CD4-positive, alpha-beta T cell treated with Interleukin-10 for 1 hour (primary cell): ENCODE measurements at regions not wholly inside any gene's neighbourhood (a gene's known extent, or its start where the extent isn't known, plus 50 kb on each side); places are given as distances from the start of the nearest gene placed in this dataset.

Experiments
- DNase-seq: peaks from one replicate; pipeline ENCODE4 v3.0.0-alpha.2; 2020

DNA sequence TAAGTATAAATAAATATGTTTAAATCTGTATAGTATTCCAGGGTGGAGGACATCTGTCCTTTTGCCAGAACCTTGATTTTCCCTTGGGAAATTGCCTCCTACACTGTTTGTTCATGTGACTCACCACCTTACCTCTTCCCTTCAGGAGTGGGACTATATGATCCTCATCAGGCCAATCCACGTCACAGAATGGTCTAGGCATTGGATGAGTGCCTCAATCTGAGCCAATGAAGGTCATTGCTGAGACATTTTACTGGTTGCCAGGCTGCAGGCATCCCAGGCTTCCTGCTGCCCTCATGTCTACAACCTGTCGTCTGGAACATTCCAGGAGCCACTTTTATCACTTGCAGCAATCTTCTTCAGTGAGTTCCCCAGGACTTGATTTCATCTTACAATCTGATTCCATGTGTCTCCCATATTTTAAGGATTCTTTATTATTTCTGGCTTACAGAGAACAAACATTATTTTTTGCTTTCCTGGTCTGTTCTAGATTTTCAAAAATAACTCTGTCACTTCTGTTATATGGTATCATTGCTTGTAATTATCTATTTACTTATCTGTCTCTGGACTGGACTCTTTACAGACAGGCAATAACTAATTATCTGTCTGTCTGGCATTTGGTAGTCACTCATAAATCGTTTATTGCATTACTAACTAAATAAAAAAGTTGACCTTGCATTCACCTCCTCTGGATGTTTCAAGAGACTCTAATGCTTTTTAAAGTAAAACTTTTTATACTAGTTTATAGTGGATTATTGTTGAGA lies 107.3 kb upstream of the APC start:
- no peak for DNase-seq

DNA sequence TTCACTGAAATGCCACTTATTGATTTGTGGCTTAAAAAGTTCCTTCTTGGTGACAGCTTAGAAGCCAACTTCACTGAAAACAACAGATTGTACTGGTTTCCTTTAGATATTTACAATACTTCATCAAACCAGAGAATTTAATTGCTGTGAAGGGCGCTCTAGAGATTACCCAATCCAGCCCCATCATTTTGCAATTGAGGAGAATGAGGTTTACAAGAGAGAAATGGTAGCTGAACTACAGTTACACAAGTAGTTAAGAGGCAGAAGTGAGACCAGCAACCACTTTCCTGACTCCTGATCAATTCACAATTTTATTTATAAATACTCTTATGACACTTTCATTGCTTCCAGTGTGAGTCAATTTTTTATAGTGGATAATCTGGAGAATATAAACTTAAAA lies 103.5 kb upstream of the APC start:
- no peak for DNase-seq

DNA sequence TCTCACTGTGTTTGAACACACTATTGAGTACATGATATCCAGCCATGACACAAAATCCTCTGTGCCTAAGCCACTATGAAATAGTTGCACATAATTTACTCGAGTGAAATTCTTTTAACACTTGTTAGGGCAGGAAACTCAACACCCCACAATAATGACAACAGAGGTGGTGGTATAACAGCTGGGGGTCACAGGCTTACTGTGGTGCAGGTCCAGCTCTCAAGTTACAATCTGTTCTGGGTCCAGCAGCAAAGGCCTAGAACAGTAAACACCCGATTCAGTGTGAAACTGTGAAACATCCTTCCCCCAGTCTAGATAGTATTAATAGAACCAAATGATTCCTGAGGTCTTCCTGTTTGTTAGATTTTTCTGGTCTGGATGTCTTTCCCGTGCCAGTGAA lies 102.9 kb upstream of the APC start:
- DNase-seq = no peak

DNA sequence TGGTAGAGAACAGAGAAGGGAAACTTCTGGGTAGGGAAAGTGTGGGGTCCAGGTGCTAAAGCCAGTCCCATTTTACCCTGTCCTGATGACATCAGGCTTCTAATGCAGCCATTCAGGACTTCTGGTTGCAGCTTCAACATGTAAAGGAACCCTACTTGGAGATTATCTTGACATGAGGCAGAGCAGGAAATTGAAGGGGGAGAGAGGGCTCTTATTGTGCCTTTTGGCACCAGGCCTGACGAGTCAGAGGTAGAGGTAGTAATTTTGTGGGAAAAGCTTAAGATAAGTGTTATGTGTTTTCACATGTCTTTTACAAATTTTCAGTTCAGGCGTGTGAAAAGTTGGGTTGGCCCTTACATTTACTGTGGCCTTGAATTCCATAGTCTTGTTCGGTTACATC lies 102.4 kb upstream of the APC start:
- DNase-seq = no peak

DNA sequence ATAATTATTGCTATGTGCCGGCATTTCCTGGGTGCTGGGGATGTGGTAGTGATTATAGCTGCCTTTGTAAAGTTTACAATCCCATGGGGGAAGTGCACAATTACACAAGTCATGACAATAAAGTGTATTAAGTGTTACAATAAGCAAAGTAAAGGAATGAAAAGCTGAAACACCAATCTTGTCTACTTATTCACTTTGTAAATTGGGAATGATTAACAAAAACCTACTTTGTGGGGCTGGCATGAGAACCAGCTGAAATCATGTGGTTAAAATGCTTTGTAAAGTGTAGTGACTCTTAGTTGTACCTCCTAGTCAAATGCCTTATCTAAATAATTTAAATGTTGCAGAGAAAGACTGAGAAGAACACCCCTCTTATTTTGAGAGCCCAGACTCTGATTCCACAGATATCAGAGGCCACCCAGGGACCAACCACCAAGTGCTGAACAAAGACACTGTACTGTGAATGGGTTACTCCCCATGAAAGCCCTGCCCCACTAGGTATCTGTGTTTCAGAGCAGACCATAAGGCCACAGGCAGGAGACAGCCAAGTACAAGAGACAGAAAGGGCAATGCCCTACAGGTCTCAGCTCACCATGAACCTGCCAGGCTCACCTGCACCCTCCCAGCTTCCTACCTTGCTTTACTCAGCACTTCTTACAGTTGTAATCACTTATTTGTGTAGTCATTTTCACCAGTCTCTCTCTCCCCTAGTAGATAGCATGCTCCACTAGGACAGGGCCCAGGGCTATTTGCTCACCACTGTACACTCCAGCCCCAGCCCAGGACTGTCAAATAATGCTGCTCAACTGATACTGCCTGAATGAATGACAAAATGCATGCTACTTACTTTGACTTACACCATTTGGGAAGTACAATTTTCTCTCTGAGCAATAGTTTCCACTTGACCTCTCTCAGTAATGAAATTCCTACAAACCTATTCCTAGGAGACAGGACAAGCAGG lies 101.6 kb upstream of the APC start:
- DNase-seq = no peak

DNA sequence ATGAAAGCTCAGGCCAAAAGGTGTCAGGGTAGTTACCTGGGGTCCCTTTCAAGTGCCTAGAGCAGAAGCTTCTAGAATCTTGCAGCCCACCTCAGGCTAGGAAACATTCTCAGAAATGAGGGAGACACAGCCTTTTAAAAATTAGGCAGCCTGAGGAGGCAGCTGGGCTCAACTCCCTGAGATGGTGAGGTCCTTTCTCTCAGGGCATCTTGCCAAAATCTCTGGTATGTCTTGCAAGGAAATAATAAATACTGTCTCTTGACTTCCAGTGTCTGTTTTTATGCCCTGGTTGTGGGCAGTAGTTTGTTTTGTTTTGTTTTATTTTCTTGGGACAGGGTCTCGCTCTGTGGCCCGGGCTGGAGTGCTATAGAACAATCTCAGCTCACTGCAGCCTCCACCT lies 100.9 kb upstream of the APC start:
- DNase-seq = no peak

DNA sequence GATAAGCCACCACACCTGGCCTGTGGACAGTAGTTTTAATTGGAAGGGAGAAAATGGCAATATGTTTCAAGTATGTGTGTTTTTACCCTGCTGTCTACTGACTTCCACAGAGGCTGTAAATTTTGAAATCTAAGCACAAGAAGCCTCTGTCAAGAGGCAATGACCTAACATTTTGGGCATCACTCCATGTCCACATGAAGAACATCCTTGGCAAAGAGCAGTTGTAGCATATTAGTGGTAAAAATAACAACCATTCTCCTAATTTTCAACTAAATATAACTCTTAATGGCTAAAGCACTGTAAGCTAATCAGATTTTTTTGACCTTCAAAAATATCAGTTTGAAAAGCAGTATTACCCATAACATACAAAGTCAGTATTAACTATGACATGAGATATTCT lies 100.3 kb upstream of the APC start:
- DNase-seq = no peak

DNA sequence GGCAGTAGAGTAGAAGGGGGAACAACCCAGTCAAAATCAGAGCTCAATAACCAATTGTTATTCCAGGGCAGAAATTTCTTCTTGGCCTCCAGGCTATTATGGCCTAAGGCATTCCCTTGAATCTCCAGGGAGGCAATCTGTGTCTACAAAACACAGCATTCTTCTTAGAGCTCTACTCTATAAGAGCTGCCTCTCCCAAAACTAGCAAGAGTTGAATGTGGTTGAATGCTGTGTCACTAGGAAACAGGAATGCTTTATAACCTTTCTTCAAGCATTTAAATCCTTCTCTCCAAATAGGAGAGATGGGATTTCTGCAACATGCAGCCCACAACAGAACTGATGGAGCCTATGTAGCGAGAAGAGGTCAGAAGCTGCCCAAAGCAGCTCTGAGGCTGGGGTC lies 97.1 kb upstream of the APC start:
- DNase-seq = no peak

DNA sequence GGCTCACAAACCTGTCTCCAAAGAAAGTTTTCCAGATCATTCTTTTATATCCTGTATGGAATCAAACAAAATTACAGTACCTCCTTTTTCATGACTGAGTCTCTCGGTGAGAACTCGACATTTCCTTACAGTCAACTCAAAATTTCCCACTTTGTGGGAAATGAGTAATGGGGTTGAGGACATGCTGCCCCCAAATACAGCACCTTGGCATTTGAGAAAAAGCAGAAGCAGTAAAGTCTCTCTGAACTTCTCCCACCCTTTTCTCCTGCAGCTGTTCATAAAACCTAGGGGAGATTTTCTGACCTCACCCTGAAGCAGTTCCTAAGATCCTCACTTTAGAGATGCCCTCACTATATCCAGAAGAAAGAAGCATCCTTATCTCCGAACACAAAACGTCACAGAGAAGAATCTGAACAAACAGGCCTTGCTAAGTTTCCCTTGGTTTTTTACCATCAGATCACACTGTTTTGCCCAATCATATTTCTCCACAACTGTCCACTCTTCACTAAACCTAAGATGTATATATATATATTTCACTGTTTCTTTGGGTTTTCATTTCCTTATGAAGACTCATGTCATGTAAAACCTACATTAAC lies 96.1 kb upstream of the APC start:
- DNase-seq = no peak

DNA sequence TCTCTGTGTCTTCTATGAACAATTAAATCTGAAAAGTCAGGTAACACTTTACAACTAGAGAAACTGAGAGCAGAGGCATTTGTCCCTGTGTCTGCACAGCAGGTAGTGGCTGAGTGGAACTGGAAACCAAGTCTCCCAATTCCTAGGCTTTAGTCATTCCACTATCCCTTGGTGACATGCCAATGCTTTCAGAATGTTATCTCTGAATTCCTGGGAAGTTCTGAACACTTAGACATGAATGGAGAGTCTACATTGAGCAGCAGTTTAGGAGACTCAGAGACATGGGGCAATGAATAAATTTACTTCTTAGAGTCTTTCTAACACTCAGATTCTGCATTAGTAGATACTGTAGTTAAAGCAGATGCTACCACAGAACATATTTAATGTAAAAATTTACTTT lies 94.8 kb upstream of the APC start:
- DNase-seq = no peak

DNA sequence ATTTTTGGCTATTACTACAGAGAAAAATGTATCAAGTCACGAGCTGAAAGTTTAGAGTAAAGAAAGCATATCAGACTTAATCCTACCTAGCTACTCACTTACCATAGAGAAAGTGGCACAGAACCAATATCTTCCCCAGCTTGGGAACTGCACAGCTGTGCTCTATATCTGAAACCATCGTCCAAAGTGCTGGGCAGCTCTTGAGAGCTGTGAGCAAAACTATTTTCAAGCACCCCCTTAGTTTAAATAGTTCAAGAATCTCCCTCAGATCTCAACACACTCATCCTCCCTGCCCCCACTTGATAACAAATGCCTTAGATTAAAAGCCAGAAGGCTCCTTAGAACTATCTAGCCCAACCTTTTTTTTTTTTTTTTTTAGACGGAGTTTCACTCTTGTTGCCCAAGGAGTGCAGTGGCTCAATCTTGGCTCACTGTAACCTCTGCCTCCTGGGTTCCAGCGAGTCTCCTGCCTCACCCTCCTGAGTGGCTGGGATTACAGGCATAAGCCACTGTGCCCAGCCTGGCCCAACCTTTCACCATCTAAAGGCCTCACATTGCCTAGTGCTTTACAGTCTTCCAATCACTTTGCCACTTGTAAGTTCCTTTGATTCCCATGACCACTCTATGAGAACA lies 94.2 kb upstream of the APC start:
- no peak for DNase-seq

DNA sequence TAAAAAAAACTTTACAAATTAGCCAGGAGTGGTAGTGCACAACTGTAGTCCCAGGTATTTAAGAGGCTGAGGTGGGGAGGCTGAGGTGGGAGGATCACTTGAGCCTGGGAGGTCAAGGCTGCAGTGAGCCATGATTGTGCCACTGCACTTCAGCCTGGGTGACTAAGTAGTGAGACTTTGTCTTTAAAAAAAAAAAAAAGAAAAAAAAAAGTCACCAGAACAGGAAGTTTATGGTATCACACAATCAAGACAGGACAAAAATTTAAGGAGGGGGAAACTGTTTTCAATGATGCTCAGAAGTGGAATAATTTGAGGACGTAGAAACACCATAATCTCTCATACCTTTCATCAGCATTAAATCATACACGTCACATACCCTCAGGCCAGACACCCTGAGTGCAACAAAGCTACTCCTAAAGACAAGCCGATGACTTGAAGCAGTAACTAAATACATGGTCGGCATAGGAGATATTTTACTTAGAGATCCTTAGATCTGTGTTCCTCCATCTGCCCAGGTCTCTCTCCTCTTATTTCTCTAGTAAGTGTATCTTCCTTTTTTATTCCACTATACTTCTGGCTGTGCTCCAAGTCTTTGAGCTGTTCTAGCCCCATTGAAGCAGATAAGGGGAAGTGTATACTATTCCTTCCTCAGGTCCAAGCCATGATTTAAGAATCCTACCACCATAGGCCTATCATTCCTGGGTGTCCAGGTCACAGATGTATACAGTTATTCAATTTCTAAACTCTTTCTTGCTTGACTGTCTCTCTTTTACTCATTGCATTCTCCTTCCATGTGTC lies 91.3 kb upstream of the APC start:
- DNase-seq = no peak

DNA sequence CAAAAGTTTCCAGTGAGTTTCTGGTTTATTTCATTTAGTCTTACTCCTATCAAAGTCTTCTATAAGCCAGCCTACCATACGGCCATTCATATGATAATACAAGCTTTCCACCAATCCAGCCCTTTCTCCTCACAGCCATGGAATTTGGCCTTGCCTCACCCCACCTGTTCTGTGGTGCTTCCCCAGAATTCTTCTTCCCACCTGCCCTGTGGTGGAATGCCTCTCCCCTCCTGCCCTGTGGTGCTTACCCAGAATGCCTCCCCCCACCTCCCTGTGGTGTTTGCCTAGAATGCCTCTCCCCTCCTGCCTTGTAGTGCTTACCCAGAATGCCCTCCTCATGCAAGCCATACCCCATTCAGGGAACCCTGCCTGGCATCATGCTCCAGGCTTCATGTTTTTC lies 90.3 kb upstream of the APC start:
- no peak for DNase-seq

DNA sequence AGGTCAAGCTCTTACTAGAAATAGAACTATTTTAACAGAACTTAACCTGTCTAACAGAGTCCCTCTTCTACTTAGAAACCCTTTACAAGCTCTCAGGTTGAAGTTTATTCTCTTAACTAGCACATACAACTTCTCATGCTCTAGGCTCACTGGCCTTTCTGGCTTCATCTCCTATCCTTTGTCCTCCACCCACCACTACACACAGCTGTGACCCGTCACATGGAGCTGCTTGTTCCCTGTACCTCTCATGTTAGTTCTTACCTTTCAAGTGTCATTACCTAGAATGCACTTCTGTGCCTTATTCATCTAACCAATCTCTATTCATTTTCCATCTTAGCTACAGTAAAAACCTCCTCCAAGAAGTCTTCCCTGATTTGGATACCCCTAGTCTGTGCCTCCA lies 89.4 kb upstream of the APC start:
- DNase-seq = no peak

DNA sequence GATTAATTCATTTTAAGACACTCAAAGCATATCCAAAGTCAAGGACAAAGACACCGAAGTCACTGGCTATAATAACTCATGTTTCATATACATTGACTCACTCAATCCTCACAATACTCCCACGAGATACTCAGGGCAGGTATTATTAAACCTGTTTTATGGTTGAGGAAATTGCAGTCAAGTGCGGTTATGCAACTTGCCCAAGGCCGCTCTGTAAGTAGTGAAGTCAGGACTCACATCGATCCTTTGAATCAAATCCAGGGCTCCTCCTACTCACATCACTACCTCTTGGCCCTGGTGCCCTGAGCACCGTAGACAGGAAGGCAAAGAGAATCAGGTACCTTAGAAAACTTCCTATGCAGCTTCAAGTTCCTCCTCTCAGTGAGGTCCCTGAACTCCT lies 87.8 kb upstream of the APC start:
- no peak for DNase-seq

DNA sequence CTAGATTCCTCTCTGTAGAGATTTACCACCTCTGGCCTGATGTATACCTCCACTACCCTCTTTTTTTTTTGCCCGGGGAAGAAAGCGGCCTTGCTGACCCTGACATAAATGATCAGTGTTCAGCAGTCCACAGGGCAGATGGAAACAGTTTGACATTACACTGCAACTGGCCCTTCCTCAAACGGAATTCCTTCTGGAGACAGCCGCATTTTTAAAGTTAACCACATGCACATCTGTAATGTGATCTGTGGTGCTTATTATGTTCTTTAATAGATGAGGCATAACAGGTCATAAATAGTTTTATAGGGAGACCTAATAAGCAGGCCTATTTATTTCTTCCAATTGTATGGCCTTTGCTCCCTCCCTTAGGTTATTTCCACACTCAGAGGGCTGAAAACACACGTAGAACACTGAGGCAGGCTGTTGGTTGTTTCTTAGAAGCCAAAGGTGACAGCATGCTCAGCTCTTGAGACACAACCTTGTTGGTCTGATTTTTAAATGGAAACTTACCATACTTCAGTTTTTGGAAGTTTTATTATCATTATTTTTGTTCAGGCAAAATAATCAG lies 84.0 kb upstream of the APC start:
- DNase-seq = no peak

DNA sequence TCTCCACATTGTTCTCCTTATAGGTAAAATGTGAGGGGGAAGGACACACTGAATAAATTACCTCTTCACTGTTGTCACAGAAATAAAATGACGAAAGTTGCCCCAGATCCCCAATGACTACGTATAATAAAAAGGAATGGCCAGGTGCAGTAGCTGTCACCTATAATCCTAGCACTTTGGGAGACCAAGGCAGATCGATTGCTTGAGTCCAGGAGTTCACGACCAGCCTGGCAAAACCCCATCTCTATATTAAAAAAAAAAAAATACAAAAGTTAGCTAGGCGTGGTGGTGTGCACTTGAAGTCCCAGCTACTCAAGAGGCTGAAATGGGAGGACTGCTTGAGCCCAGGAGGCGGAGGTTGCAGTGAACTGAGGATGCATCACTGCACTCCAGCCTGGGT lies 82.2 kb upstream of the APC start:
- DNase-seq = no peak

DNA sequence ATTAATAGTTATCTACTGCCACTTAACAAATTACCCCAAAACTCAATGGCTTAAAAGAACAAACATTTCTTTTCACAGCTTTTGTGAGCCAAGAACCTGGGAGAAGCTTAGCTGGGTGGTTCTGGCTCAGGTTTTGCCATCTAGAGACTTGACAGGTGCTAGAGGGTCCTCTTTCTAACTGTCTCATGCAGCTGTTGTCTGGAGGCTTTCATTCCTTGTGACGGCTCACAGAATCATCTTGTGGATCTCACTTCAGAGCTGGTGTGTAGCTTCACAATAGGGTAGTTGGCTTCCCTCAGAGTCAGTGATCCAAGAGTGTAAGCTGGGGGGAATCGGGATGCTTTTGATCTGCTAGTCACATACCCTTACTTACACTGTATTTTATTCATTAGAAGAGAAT lies 81.2 kb upstream of the APC start:
- DNase-seq = no peak

DNA sequence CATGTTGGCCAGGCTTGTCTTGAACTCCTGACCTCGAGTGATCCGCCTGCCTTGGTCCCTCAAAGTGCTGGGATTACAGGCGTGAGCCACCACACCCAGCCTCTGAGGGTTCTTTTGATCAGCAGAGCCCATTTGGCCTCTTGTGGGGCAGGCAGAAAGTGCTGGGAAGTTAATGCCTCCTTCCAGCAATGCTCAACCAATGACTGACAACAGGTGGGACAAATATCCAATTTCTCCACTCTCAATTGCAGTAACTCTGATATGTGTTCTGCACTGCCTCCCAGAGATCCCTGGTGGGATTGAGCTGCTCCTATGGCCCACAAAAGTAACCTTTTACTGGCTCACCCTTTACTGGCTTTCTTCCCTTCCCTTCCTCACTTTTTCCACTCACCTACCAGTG lies 79.9 kb upstream of the APC start:
- no peak for DNase-seq

DNA sequence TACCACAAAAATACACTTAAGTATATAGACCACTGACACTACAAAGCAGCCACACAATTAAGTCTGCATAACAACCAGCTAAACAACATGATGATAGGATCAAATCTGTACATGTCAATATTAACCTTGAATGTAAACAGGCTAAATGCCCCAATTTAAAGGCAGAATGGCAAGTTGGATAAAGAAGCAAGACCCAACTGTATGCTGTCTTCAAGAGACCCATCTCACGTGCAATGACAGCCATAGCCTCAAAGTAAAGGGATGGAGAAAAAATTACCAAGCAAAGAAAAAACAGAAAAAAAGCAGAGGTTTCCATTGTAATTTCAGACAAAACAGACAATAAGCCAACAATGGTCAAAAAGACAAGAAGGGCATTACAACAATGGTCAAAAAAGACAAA lies 77.3 kb upstream of the APC start:
- DNase-seq = no peak

DNA sequence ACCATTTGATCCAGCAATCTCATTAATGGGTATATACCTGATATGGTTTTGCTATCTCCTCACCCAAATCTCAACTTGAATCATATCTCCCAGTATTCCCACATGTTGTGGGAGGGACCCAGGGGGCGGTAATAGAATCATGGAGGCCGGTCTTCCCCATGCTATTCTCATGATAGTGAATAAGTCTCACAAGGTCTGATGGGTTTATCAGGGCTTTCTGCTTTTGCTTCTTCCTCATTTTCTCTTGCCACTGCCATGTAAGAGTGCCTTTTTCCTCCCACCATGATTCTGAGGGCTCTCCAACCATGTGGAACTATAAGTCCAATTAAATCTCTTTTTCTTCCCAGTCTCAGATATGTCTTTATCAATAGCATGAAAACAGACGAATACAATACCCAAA lies 74.5 kb upstream of the APC start:
- DNase-seq = no peak

DNA sequence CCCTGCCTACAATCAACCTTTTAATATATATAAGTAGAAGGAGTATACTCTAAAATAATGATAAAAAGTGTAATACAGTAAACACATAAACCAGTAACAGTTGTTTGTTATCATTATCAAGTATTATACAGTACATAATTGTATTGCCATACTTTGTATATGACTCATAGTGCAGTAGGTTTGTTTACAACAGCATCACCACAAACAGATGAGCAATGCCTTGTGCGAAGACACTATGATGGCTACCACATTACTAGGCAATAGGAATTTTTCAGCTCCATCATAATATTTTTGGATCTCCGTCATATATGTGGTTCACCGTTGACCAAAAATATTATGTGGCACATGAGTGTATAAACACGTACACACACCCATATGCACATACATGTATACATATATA lies 69.7 kb upstream of the APC start:
- no peak for DNase-seq
